Glomerular visceral epithelial cell (primary cell): ENCODE measurements at regions not wholly inside any gene's neighbourhood (a gene's known extent, or its start where the extent isn't known, plus 50 kb on each side); places are given as distances from the start of the nearest gene placed in this dataset.

Experiments
- DNase-seq: peaks from one replicate; pipeline ENCODE4 v3.0.0-alpha.2; 2016; ENCODE audit errors: extremely low spot score

DNA sequence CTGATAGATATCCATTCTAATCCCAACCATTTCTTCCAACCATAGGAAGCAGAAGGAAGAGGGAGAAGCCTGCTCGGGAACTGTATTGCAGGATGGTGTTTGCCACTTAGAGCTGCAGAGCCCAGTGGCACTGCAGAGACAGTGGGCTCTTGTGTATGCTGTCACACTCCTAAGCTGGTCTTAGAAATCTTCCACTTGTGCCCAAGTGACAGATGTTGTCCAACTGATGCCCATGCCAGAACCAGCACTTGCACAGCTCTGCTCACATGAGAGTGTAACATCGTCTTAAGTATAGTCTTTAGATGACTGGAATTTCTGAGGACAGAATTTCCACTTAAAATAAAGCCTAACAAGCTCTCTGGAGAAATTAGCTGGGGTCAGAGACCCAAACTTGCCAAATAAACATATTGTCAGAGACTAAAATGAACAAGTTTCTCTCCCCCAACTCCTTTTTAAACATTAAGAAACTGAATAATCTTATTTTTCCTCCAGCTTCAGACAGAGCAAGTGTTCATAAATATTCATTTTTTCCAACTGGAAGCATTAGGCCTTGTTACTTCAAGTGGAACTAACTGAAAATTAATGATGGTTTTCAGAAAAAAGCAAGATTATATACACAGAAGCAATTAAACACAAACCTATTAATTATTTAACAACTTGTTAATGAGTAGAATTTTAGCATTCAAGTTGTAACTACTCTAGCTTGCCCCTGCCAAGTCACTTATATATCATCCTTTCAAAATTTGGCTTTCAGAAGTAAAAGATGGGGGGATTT is 577.3 kb downstream of the AJAP1 start:
- no peak for DNase-seq

DNA sequence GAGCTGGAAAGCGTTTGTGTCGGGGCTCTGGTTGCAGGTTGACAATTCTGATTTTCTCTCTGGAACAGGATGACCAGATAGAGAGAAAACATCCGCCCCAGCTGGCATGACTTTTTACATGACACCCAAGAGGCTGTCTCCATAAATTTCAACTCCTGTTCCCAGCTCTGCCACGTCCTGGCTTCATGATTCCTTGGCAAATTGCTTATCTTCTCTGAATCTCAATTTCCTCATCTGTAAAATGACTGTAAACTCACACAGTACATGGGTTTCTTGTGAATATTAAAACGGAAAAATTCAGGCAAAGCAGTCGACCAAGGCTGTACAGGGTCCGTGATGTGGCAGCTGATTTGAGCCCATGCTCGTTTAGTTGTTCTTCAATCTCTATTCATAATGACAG is 572.7 kb downstream of the AJAP1 start:
- no peak for DNase-seq

DNA sequence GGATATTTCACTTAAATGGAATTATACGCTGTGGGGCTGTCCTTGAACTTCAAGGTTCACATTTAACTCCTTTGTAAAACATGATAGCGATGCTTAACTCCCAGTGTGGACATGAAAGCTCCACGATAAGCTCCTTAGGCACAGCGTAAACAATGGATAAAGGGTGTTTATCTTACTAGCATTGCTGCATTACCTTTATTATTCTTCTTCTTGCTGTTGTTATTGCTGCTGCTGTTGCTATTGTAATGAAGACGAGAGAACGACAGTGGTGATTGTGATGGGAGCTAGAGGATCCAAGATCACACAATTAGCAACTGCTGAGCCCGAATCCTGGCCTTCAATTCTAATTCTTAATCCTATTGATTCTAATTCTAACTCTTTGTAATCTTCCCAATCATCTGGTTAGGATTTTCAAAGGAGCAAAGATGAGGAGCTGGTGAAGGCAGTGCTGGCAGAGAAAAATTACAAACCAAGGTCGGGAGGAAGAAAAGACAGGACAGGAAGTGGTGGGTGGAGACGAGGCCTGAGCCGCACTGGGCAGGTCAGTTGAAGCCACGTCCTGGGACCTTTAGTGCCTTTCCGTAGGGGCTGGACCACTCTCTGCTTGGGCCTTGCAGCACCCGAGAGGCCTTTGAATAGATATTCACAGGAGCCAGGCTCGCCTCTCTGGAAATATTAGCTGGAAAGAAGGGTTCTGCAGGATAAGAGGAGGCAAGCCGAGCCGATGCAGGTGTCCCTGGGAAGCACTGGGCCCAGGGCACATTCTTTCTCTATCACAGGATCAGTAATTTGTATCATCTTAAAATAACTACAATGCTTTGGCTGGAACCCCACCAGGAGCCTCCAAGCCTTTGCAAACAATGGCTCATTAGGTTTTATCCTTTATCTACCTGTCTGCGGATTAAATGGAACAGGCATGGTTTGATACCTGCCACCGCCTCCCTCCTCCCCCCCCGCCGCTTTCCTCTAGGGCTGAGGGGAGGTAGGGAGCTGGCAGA is 571.6 kb downstream of the AJAP1 start:
- no peak for DNase-seq

DNA sequence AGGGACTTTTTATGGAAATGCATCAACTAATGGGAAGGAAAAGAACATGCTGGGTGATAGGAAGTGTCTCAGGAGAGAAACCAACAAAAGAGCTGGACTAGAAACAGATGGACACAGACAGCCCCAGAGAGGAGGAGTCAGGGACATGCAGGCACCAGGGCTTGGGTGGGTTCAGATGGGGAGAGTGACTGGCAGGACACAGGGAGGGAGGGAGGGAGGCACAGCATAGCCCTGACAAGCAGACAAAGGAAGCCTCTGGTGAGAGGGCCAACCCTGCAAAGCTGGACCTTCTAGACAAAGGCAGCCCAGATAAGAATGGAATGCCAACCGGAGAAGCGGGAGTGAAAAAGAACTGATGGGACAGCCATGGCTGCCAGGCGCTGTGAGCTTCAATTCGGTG is 568.8 kb downstream of the AJAP1 start:
- no peak for DNase-seq

DNA sequence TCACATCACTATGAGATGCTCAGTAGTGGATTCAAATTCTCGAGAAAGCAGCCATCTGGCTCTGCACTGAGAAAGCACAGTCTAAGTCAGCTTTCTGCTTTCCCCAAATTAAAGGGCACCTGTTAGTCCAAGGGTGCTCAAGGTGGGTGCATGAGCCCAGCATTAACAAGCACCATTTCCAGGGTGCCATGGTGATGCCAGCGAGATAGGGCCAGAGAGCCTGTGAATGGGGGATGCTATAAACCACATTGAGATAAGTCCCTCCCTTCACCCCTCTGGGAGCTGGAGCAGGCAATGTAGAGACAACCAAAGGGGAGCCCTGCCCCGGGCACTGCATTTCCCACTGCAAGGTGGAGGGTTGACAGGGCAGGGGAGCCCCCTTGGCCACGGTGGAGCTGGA is 568.2 kb downstream of the AJAP1 start:
- DNase-seq, result no peak

DNA sequence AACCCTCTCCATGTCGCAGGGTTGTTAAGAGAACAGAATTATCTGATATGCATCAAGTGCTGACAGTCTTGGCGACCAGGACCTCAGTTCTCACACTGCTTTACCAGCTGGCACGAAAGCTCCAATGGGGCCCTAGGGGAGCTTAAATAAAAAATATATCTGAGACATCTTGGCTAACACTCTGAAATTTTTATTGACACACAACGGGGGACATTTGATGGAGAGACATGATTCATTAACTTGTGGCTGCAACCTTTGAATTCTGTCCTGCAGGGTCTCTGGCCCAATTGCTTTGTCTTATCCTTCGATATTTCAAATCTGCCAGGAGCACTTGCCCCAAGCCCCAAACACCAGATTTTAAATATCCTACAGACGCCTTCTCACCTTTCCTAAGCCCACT is 567.0 kb downstream of the AJAP1 start:
- DNase-seq, result no peak

DNA sequence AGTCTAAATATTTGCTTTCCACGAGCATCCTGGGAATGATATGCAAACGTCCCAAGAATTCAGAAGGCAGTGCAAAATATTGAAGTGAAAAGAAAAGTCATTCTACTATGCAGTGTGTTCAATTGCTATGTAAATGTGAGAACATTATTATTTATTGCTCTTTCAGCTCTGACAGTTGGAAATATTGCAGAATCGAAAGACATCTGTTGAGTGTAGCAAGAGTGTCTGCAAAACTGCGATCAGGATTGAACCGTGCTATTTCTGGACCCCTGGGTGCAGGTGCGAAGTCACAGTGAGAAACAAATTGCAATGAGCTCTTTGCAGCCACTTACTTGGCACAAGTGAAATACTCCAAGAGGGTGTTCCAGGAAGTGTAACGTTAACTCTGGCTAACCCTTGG is 566.4 kb downstream of the AJAP1 start:
- DNase-seq, result no peak

DNA sequence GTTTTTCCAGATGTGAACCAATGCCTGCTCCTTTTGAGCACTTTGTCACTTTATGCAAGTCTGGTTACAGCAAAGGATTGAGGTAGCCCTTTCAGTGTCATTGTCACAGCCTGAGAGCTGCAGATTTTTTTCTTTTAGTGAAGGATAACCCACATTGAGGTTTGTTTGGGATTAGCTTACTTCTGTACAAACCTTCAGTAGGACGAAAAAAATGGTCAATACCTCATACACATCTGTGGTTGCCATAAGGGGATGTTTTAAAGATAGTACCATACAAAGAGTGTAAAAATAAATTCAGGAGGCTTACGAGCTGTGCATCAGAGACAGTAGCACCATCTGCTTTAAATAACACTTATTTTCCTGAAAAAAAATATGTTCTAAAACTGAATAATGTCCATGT is 566.0 kb downstream of the AJAP1 start:
- DNase-seq, result no peak

DNA sequence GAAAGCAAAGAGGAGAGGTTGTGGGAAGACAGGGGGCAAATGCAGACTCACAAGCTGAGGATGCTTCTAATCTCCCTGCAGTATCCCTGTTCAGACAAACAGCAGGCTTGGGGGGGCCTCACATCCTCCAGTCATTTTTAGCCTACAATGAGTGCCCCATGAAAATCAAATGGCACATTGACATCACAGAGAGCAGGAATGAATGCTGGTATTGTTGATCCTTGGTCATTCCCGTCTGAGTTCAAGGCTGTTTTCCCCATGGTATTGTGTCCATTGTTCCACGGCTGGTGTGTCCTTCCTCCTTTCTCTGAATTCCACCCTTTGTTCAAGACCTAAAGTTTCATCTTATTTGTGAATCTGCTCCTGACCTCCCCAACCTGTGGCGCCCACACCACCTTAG is 545.6 kb downstream of the AJAP1 start:
- DNase-seq, result no peak

DNA sequence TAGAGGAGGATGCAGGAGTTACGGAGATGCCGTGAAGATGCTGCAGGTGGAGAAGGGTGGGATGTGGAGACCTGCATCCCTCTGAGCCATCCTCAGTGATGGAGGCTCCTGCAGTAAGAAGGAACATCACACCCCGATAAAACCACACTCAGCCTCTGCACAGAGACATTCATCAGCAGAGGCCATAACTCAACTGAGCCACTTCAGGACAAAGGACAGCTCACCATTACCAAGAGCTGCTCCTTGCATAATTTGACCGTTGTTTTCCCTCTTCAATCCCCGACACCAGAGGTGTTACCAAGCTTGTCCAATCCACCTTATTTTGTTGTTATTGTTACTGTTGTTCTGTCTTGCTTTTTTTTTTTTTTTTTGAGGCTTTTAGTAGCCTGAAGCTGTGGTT is 543.9 kb downstream of the AJAP1 start:
- no peak for DNase-seq

DNA sequence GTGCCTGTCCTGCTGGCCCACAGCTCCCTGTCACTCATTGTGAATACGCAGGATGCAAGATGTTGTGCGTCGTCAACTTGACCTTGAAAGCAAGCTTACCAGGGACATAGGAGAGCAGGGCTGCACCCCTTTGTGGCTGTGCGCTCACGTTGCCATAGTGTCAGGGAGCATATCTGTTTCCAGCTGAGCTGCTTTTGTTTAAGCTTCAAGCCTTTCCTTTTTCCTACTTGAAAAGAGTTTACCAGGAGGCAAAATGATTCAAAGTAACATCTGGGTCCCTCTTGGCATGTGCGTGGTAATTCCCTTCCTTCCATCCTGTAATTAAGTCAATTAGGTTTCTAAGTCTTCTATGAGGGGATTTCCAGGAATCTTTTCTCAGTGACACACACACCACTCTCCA is 537.1 kb downstream of the AJAP1 start:
- no peak for DNase-seq

DNA sequence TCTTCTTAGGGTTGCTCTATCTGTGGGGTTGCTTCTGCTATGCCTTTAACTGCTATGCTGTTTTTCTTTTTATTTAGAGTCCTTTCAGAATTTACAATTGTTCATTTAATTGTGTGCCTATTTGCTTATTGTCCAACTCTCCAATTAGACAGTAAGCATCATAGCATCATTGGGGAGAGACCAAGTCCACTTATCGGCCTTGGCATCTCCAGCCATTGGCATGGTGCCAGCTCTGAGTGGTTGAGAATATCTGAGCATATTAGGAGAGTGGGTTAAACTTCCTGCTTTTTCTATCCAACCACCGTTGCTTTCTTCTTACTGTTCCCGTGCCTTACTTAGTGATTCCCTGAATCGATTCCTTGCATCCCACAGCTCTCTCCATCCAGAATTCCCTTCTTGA is 535.0 kb downstream of the AJAP1 start:
- no peak for DNase-seq

DNA sequence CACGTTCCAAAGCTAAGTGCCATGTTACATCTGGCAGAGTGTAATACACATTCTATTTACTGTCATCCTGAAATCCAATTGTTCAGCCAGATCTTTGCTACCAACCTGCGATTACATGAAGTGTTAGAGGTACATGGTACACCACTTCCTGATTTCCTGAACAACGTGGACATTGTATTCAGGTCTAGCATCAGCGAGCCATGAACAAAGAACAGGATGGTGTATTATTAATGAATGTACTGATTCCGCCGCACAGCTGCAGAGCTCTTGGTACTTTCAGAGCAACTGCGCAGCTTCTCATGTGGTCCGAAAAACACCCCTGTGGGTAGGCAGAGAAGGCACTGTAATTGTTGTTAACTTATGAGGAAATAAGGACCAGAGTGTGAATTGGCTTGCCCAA is 511.4 kb downstream of the AJAP1 start:
- no peak for DNase-seq

DNA sequence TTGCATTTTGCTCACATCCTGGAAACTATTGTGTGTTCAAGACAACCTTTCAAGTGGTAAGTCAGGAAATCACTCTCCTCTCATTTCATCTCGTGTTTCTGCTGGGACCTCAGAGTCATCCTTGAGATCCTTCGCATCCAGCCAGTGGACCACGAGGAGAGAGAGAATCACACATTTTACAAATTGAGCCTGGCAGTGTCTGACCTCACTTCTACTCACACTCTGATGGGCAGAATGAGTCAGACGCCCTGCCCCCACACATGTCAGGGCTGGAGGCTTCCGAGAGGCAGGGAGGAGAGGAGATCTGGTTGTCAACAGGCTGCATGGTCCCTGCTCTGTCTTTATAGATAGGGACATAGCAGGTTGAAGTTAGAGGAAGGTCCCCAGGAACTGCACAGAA is 509.7 kb downstream of the AJAP1 start:
- no peak for DNase-seq

DNA sequence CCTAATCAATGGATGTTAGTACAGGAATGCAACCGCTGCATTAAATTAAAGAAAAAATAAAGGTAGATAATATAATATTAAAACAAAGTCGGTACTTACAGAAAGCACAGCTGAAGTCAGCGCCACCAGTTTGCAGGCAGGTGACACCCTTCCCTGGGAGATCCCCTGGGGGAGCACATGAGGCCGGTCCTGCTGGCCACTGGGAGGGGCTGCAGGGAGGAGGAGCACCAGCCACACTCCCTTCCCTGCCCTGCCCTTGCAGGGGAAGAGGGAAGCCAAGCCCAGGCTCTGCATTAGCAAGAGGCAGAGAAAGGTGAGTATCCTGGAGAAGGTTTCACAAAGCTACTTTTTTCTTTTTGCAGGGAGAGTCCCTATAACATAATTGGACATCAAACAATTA is 507.0 kb downstream of the AJAP1 start:
- DNase-seq, result no peak

DNA sequence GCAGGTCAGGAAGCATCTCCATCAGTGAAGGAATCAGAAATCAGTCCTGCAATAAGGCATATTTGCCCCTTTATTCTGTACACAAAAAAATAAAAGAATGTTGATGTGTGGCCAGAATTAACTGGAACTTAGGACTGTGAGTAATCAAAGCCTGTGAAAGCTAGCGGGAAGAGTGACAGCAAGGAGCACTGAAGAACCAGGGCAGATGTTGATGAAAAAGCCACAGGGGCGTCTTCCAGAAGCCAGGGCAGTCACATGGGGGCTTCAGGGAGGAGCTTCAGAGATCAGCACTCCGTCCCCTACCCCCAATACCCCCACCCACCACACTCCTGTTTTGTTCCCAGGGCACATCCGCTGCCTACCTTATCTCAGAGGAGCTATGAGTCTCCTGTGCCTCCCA is 502.8 kb downstream of the AJAP1 start:
- DNase-seq, result no peak

DNA sequence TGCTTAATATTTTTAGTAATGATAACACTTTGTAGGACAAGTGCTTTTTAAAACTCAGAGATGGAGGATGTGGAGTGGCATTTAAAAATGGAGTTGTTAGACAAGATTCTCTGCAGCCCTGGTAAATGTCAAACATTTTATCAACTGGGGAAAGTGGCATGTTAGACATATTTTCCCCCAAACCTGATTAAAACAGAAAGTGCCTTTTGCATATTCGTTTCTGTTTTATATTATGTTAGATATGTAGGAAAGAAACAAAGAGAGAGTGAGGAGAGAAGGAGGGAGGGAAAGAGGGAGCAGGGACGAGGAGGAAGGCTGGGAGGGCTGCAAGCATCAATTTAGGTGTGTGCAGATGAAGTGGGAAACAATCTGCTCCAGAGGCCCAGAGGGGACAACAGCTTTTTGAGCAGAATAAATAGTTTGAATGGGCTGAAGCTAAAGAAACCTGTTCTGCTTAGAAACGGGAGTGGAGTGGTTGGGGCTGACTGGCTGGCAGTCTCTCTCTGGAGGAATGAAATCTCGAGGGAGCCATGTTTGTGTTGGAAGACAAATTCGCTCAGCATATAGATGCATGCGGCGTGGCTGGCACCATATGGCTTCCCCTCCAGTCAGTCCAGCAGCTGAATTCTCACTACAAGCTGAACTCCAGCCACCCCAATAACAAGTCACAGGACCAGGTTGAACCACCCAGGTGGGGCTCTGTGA is 502.2 kb downstream of the AJAP1 start:
- no peak for DNase-seq

DNA sequence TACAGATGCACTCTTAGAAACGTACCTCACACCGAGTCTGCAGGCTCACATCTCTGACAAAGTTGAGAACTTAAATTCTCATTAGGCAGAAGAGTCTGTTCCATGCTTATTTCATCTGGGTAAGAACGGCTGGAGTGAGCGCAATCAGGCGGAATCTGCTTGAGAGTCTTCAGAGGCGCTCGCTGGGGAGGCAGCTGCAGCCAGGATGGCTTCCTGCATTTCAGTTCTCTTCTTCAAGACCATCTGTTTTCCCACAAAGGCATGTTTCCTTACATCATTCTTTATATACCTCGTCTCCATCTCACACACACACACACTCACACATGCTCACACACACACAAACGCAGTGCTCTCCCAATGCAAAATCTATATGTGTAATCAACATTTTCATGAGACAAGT is 497.1 kb downstream of the AJAP1 start:
- no peak for DNase-seq

DNA sequence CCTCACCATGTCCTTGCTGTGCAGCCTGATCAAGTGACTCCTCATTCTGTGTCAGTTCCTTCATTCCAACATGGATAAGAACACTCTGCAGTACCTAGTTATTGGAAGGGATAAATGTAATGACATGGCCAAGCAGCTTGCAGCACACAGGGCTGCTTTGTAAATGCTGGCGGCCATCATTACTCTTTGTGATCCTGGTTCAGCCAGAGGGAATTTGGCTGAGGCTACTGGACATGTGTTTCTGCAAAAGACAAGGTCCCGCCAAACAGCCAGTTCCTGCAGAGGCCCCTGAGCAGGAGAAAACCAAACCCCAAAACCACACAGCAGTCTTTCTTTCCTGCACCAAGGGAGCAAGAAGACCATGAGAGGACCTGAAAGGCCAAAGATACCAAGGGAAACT is 495.8 kb downstream of the AJAP1 start:
- DNase-seq, result no peak

DNA sequence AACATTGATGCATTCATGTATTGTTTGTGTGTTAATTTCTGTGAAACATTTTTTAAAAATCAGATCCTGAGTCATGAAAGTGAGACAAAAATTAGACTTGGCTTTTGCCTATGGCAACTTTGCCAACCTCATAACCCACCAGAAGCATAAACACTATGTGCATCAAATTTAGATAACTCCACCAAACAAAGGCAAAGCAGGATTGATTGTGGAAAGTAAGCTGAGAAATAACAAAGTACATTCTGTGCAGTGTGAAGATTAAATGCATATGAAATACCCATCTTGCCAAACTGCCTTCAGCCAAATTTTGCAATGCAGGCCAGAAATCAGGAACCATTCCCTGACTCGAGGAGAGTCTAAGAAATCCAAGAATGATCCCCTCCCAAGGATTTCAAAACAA is 493.4 kb downstream of the AJAP1 start:
- DNase-seq, result no peak

DNA sequence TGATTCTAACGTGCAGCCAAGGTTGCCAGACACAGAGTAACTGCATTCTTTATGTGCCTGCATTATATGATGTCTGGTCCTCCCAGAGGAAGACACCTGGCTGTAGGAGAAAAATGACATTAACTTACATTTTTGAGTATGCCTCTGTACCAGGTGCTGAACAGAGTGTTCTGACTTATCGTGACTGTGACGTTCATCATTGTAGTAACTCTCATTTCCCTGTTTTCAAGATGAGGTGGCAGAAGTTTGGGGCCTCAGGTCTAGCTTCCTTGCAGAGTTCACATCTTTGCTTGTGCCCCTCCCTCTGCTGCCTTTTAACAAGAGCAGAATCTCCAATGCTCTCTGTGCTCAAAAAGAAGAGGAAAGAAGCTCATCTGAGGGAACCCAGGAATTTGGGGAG is 488.0 kb downstream of the AJAP1 start:
- DNase-seq, result no peak

DNA sequence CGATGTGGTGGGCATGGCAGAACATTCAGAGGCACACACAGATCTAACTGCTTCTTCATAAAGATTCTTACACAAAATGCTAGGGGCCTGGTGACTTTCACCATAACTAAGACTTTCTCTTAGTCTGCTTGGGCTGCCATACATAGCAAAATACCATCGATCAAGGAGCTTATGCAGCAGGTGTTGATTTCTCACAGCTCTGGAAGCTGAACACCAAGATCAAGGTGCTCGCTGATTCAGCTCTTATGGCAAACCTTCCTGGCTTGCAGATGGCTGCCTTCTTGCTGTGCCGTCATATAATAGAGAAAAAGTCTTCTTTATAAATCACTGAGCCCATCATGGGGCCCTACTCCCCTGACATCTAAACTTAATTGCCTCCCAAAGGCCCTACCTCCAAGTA is 487.3 kb downstream of the AJAP1 start:
- no peak for DNase-seq

DNA sequence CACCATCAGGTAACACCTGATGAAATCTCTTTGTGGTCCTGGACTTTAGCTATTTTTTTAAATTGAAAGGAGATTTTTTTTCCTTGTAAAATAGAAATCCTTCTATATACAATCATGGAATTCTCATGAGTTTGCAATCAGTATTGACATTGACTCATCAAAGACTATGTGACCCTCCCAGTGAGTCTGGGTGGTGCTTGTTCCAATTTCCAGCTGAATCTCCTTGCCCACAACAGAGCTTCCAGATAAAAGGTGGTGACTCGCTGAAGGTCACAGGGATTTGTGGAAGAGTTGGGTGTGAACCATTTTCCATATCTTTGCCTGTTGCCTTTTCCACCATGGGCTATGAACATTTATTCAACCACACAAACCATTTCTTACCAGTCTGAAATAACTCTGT is 486.6 kb downstream of the AJAP1 start:
- no peak for DNase-seq
